ENCODE measurements at regions not wholly inside any gene's neighbourhood (a gene's known extent, or its start where the extent isn't known, plus 50 kb on each side); places are given as distances from the start of the nearest gene placed in this dataset.

- Histone ChIP-seq H3K9me3 (ENCODE audit: control insufficient read depth, insufficient read depth, low read length) (no peaks in the 10 kb centered on the region), H3K4me3 (ENCODE audit: low read depth, low read length) (no peak overlapping the region), H3K27me3 (ENCODE audit: control insufficient read depth, insufficient read depth, low read length) (no peaks in the 10 kb centered on the region), H3K27ac (ENCODE audit: low read depth, low read length) (no peak overlapping the region)
- CTCF ChIA-PET: no interaction called here
- POLR2A ChIA-PET: no interaction called here
- TF ChIP-seq CTCF (IDR thresholded peaks at IDR 0.05; ENCODE audit: low read depth, low read length): no peak
- DNase-seq (ENCODE audit: low read depth, low spot score): no peak
Observed at GRCh38 chr3:115554487-115554807, 68.9 kb upstream of the GAP43 start.

- TF ChIP-seq CTCF (IDR thresholded peaks at IDR 0.05; ENCODE audit: low read depth, low read length): no peak
- H3K9me3 ChIP-seq (ENCODE audit: control insufficient read depth, insufficient read depth, low read length): no peaks in the 10 kb centered on the region
- H3K27me3 ChIP-seq (ENCODE audit: control insufficient read depth, insufficient read depth, low read length): peaks cover 3% of the 10 kb centered on the region
- DNase-seq (ENCODE audit: low read depth, low spot score): no peak
- CTCF ChIA-PET: no interaction called here
- H3K27ac ChIP-seq (ENCODE audit: low read depth, low read length): no peak overlapping the region
- POLR2A ChIA-PET: no interaction called here
- no peak overlapping the region for H3K4me3 ChIP-seq (ENCODE audit: low read depth, low read length)
Observed at GRCh38 chr3:115562636-115563267, 60.6 kb upstream of the GAP43 start.

GRCh38 chr3:115563984-115564383 lies 59.3 kb upstream of the GAP43 start:
- ChIA-PET CTCF (no interaction called here), POLR2A (no interaction called here)
- no peak overlapping the region for H3K27ac ChIP-seq (ENCODE audit: low read depth, low read length)
- peaks cover 3% of the 10 kb centered on the region for H3K27me3 ChIP-seq (ENCODE audit: control insufficient read depth, insufficient read depth, low read length)
- no peaks in the 10 kb centered on the region for H3K9me3 ChIP-seq (ENCODE audit: control insufficient read depth, insufficient read depth, low read length)
- no peak for TF ChIP-seq CTCF (IDR thresholded peaks at IDR 0.05; ENCODE audit: low read depth, low read length)
- H3K4me3 ChIP-seq (ENCODE audit: low read depth, low read length): no peak overlapping the region
- no peak for DNase-seq (ENCODE audit: low read depth, low spot score)

GRCh38 chr3:115571413-115571812 lies 51.9 kb upstream of the GAP43 start:
- no peak for TF ChIP-seq CTCF (IDR thresholded peaks at IDR 0.05; ENCODE audit: low read depth, low read length)
- POLR2A ChIA-PET: no interaction called here
- CTCF ChIA-PET: no interaction called here
- H3K27ac ChIP-seq (ENCODE audit: low read depth, low read length): no peak overlapping the region
- no peaks in the 10 kb centered on the region for H3K9me3 ChIP-seq (ENCODE audit: control insufficient read depth, insufficient read depth, low read length)
- H3K27me3 ChIP-seq (ENCODE audit: control insufficient read depth, insufficient read depth, low read length): no peaks in the 10 kb centered on the region
- no peak overlapping the region for H3K4me3 ChIP-seq (ENCODE audit: low read depth, low read length)
- DNase-seq (ENCODE audit: low read depth, low spot score): no peak

All from AG04450 (cell line).